ENCODE measurements at regions not wholly inside any gene's neighbourhood (a gene's known extent, or its start where the extent isn't known, plus 50 kb on each side); places are given as distances from the start of the nearest gene placed in this dataset.

DNA sequence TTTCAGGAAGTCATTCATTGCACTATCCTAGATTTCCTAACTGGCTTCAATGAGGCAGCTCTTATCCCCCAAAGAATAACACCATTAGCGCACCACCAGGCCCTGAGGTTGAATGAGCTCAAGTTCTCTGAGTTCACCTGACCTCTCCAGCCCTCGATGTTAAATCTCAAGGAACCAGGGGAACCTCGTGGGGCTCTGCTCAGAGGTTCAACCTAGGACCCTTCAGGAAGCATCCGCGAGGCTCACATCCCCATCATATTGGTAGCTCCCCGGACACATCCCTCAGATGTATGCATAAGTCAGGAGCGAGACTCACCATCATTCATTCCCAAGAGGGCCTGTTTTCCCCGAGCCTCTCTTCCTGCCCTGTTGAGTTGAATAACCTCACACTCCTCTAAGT lies 145.6 kb upstream of the KLHL29 start:
- Histone ChIP-seq H3K36me3 (ENCODE audit: low read length) (no peaks in the 10 kb centered on the region), H3K9me2 (replicated peaks; ENCODE audit: insufficient read depth, low read length) (no peaks in the 10 kb centered on the region), H2AFZ (ENCODE audit: low read depth, low read length, severe bottlenecking) (no peak overlapping the region), H3K79me2 (ENCODE audit: insufficient read depth, low read length) (no peaks in the 10 kb centered on the region), H3K27ac (ENCODE audit: low read depth, low read length) (no peak overlapping the region), H4K20me1 (ENCODE audit: low read depth, low read length) (no peaks in the 10 kb centered on the region), H3K4me2 (ENCODE audit: low read depth, low read length, poor library complexity, severe bottlenecking) (no peak overlapping the region), H3K9ac (ENCODE audit: low read length) (no peak overlapping the region), H3K27me3 (ENCODE audit: low read length) (no peaks in the 10 kb centered on the region), H3K9me3 (ENCODE audit: insufficient read depth, low read length) (no peaks in the 10 kb centered on the region), H3K4me3 (ENCODE audit: insufficient read depth, low read length, poor library complexity, severe bottlenecking) (no peak overlapping the region), H3F3A (ENCODE audit: insufficient read depth) (no peaks in the 10 kb centered on the region)
- no peak for TF ChIP-seq CTCF (IDR thresholded peaks at IDR 0.05; ENCODE audit: insufficient read depth, low read length, poor library complexity, severe bottlenecking)
- TF ChIP-seq EZH2phosphoT487 (conservative IDR thresholded peaks at IDR 0.05; ENCODE audit: low read length): no peak

DNA sequence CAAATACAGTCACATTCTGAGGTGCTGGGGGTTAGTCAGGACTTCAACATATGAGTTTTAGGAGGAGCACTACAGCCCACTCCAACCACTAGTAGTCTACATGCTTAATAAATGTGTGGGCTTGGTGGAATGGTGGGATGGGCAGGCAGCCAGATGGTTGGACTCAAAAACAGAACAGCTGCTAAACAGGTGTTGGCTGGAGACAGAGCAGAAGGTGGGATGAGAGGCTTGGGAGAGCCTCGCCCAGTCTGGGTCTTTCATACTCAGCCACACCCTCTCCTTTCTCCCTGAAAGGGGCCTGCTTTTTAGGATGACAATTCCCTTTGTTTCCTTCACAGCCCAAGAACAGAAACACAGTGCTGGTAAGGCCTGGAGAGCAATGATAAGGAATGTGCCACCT lies 143.9 kb upstream of the KLHL29 start:
- H4K20me1 ChIP-seq (ENCODE audit: low read depth, low read length): no peaks in the 10 kb centered on the region
- H3K9me3 ChIP-seq (ENCODE audit: insufficient read depth, low read length): no peaks in the 10 kb centered on the region
- no peak overlapping the region for H3K4me2 ChIP-seq (ENCODE audit: low read depth, low read length, poor library complexity, severe bottlenecking)
- no peaks in the 10 kb centered on the region for H3F3A ChIP-seq (ENCODE audit: insufficient read depth)
- no peaks in the 10 kb centered on the region for H3K36me3 ChIP-seq (ENCODE audit: low read length)
- no peak for TF ChIP-seq EZH2phosphoT487 (conservative IDR thresholded peaks at IDR 0.05; ENCODE audit: low read length)
- no peaks in the 10 kb centered on the region for H3K9me2 ChIP-seq (replicated peaks; ENCODE audit: insufficient read depth, low read length)
- H2AFZ ChIP-seq (ENCODE audit: low read depth, low read length, severe bottlenecking): no peak overlapping the region
- H3K4me3 ChIP-seq (ENCODE audit: insufficient read depth, low read length, poor library complexity, severe bottlenecking): no peak overlapping the region
- H3K9ac ChIP-seq (ENCODE audit: low read length): no peak overlapping the region
- no peaks in the 10 kb centered on the region for H3K79me2 ChIP-seq (ENCODE audit: insufficient read depth, low read length)
- H3K27ac ChIP-seq (ENCODE audit: low read depth, low read length): no peak overlapping the region
- no peaks in the 10 kb centered on the region for H3K27me3 ChIP-seq (ENCODE audit: low read length)

GRCh38 chr2:23241611-23242245 lies 143.3 kb upstream of the KLHL29 start:
- no peaks in the 10 kb centered on the region for H3K27me3 ChIP-seq (ENCODE audit: low read length)
- no peaks in the 10 kb centered on the region for H4K20me1 ChIP-seq (ENCODE audit: low read depth, low read length)
- H3K9me3 ChIP-seq (ENCODE audit: insufficient read depth, low read length): no peaks in the 10 kb centered on the region
- H3K79me2 ChIP-seq (ENCODE audit: insufficient read depth, low read length): no peaks in the 10 kb centered on the region
- no peak overlapping the region for H3K9ac ChIP-seq (ENCODE audit: low read length)
- no peak overlapping the region for H3K4me2 ChIP-seq (ENCODE audit: low read depth, low read length, poor library complexity, severe bottlenecking)
- no peak overlapping the region for H3K4me3 ChIP-seq (ENCODE audit: insufficient read depth, low read length, poor library complexity, severe bottlenecking)
- no peaks in the 10 kb centered on the region for H3K9me2 ChIP-seq (replicated peaks; ENCODE audit: insufficient read depth, low read length)
- no peaks in the 10 kb centered on the region for H3K36me3 ChIP-seq (ENCODE audit: low read length)
- no peaks in the 10 kb centered on the region for H3F3A ChIP-seq (ENCODE audit: insufficient read depth)
- H2AFZ ChIP-seq (ENCODE audit: low read depth, low read length, severe bottlenecking): no peak overlapping the region
- H3K27ac ChIP-seq (ENCODE audit: low read depth, low read length): no peak overlapping the region
- TF ChIP-seq CTCF (IDR thresholded peaks at IDR 0.05; ENCODE audit: insufficient read depth, low read length, poor library complexity, severe bottlenecking) (no peak), EZH2phosphoT487 (conservative IDR thresholded peaks at IDR 0.05; ENCODE audit: low read length) (no peak)

DNA sequence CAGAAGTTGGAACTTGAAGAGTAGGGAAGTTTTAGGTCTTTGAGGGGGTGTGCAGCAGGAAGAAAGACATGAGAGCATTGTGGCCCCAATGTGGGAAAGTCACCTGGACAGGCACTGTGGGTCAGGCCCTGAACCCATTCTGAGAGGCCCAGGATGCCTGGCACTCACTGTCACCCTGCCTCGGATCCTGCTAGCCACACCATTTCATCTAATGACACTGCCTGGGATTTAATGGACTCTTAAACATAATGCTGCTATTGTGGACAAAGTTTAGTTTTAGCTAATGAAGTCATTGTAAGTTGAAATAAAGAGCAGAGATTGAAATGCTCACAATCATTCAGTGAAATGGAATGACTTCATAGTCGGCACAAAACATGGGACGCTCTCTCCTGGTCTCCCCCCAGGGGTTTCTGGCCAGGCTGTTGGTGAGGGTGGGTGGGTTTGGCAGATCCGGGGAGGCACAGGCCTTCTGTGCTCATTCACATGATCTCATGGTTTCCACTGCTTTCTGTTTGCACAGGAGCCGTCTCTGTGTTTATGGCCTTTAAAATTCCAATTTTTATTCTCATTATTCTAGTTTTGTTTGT lies 141.8 kb upstream of the KLHL29 start:
- no peak overlapping the region for H3K4me2 ChIP-seq (ENCODE audit: low read depth, low read length, poor library complexity, severe bottlenecking)
- H4K20me1 ChIP-seq (ENCODE audit: low read depth, low read length): no peaks in the 10 kb centered on the region
- no peaks in the 10 kb centered on the region for H3F3A ChIP-seq (ENCODE audit: insufficient read depth)
- no peaks in the 10 kb centered on the region for H3K36me3 ChIP-seq (ENCODE audit: low read length)
- H3K9me2 ChIP-seq (replicated peaks; ENCODE audit: insufficient read depth, low read length): no peaks in the 10 kb centered on the region
- H3K27me3 ChIP-seq (ENCODE audit: low read length): no peaks in the 10 kb centered on the region
- TF ChIP-seq CTCF (IDR thresholded peaks at IDR 0.05; ENCODE audit: insufficient read depth, low read length, poor library complexity, severe bottlenecking): no peak
- no peak for TF ChIP-seq EZH2phosphoT487 (conservative IDR thresholded peaks at IDR 0.05; ENCODE audit: low read length)
- no peak overlapping the region for H3K4me3 ChIP-seq (ENCODE audit: insufficient read depth, low read length, poor library complexity, severe bottlenecking)
- no peak overlapping the region for H3K27ac ChIP-seq (ENCODE audit: low read depth, low read length)
- no peak overlapping the region for H3K9ac ChIP-seq (ENCODE audit: low read length)
- H3K79me2 ChIP-seq (ENCODE audit: insufficient read depth, low read length): no peaks in the 10 kb centered on the region
- H3K9me3 ChIP-seq (ENCODE audit: insufficient read depth, low read length): no peaks in the 10 kb centered on the region
- no peak overlapping the region for H2AFZ ChIP-seq (ENCODE audit: low read depth, low read length, severe bottlenecking)
